Hepatocyte (in vitro differentiated cells): ENCODE measurements at regions not wholly inside any gene's neighbourhood (a gene's known extent, or its start where the extent isn't known, plus 50 kb on each side); places are given as distances from the start of the nearest gene placed in this dataset.

Source experiments
- DNase-seq: peaks from one replicate; pipeline ENCODE4 v3.0.0-alpha.2; 2016; ENCODE audit warnings: low spot score
- H2AFZ ChIP-seq: fragments of 200-600 bp; sonication (generic); 2 replicates; pipeline ENCODE4 v1.6.0; 2016; ENCODE audit warnings: antibody characterized with exemption, mild to moderate bottlenecking
- H3K27ac ChIP-seq: fragments of 200-600 bp; sonication (generic); 2 replicates; pipeline ENCODE4 v1.5.1; 2016; ENCODE audit warnings: mild to moderate bottlenecking
- H3K27me3 ChIP-seq: fragments of 200-600 bp; sonication (generic); 2 replicates; pipeline ENCODE4 v1.6.1; 2016
- H3K36me3 ChIP-seq: fragments of 200-600 bp; sonication (generic); replicated peaks from 2 replicates; pipeline ENCODE4 v1.5.1; 2016; ENCODE audit warnings: low read depth; ENCODE audit not compliant: insufficient read depth
- H3K4me1 ChIP-seq: fragments of 200-600 bp; sonication (generic); 2 replicates; pipeline ENCODE4 v1.5.1; 2016; ENCODE audit warnings: mild to moderate bottlenecking, moderate library complexity; ENCODE audit not compliant: insufficient read depth
- H3K4me2 ChIP-seq: fragments of 200-600 bp; sonication (generic); 2 replicates; pipeline ENCODE4 v1.6.0; 2016
- H3K4me3 ChIP-seq: fragments of 200-600 bp; sonication (generic); 2 replicates; pipeline ENCODE4 v1.5.1; 2016; ENCODE audit warnings: mild to moderate bottlenecking
- H3K79me2 ChIP-seq: fragments of 200-600 bp; sonication (generic); 2 replicates; pipeline ENCODE4 v1.6.0; 2017; ENCODE audit warnings: mild to moderate bottlenecking
- H3K9me2 ChIP-seq: fragments of 200-600 bp; sonication (generic); replicated peaks from 2 replicates; pipeline ENCODE4 v1.6.0; 2017; ENCODE audit warnings: mild to moderate bottlenecking; ENCODE audit not compliant: insufficient read depth
- H3K9me3 ChIP-seq: fragments of 200-600 bp; sonication (generic); 2 replicates; pipeline ENCODE4 v1.5.1; 2016; ENCODE audit warnings: low read depth, mild to moderate bottlenecking
- H4K20me1 ChIP-seq: fragments of 200-600 bp; sonication (generic); 2 replicates; pipeline ENCODE4 v1.6.0; 2016; ENCODE audit warnings: mild to moderate bottlenecking; ENCODE audit not compliant: insufficient read depth, poor library complexity, severe bottlenecking
- CTCF ChIP-seq: fragments of 200-600 bp; sonication (generic); IDR thresholded peaks from 2 replicates; pipeline ENCODE4 v1.5.1; 2016; ENCODE audit warnings: antibody characterized with exemption, mild to moderate bottlenecking; ENCODE audit not compliant: poor library complexity
- EZH2 ChIP-seq: fragments of 200-600 bp; sonication (generic); IDR thresholded peaks from 2 replicates; pipeline ENCODE4 v1.6.1; 2016; ENCODE audit warnings: antibody characterized with exemption, mild to moderate bottlenecking, borderline replicate concordance
- EZH2phosphoT487 ChIP-seq: fragments of 200-600 bp; sonication (generic); IDR thresholded peaks from one replicate; pipeline ENCODE4 v1.6.1; 2018; ENCODE audit warnings: antibody characterized with exemption, mild to moderate bottlenecking, low read depth, moderate library complexity; ENCODE audit not compliant: unreplicated experiment, severe bottlenecking
- WGBS: methylation state at CpG from one replicate; pipeline ENCODE4 v1.1.6; 2016; ENCODE audit warnings: low lambda C conversion rate; ENCODE audit errors: missing lambda C conversion rate; 5-methylcytosine and 5-hydroxymethylcytosine counted together

DNA sequence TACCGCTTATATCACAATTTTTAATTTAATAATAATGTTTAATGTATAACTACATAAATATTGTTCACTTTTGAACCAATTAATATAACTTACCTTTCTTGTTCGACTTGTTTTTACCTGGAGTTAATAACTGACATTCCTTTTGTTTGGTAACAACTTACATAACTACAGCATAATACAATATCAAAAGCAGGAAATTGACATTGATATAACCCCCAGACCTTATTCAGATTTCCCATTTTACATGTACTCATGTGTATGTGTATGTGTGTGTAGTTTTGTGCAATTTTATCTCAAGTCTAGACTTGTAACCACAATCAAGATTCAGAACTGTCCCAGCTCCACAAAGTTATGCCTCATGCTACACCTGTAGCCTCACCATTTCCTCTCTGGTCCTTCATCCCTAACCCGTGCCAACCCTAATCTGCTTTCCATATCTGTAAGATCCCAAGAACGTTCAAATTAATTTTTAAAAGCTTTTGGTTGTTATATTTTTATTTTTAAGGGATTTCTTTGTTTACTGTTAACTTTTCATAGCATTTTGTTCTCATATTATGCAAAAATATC lies 190.6 kb downstream of the MANEA start:
- Histone ChIP-seq H3K79me2 (no peaks in the 10 kb centered on the region), H4K20me1 (no peaks in the 10 kb centered on the region), H3K4me3 (no peak overlapping the region), H3K9me2 (no peaks in the 10 kb centered on the region), H3K27me3 (no peaks in the 10 kb centered on the region), H3K36me3 (no peaks in the 10 kb centered on the region), H2AFZ (no peak overlapping the region), H3K9me3 (no peaks in the 10 kb centered on the region), H3K27ac (no peak overlapping the region), H3K4me2 (no peak overlapping the region), H3K4me1 (no peaks in the 10 kb centered on the region)
- no peak for DNase-seq
- TF ChIP-seq EZH2 (no peak), EZH2phosphoT487 (no peak), CTCF (no peak)
- WGBS, result 74% methylated on average over 4 of the region's 4 CpGs

DNA sequence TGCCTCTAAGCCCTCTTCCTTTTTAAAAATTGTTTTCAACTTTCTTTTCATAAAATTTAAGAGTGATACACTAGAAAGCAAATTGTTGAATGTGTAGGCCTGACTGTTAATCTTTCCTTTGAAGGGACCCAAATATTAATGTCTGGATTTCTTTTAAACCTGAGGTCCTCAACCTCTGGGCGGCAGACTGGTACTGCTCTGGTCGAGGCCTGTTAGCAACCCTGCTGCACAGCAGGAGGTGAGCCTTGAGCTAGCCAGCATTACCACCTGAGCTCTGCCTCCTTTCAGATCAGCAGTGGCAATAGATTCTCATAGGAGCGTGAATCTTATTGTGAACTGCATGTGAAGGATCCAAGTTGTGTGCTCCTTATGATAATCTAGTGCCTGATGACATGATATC lies 191.2 kb downstream of the MANEA start:
- Histone ChIP-seq H3K36me3 (no peaks in the 10 kb centered on the region), H4K20me1 (no peaks in the 10 kb centered on the region), H3K4me1 (no peaks in the 10 kb centered on the region), H3K9me2 (no peaks in the 10 kb centered on the region), H3K4me2 (no peak overlapping the region), H3K27ac (no peak overlapping the region), H3K79me2 (no peaks in the 10 kb centered on the region), H3K9me3 (no peaks in the 10 kb centered on the region), H2AFZ (no peak overlapping the region), H3K27me3 (no peaks in the 10 kb centered on the region), H3K4me3 (no peak overlapping the region)
- DNase-seq, result peak; percentile 6
- TF ChIP-seq EZH2 (no peak), EZH2phosphoT487 (no peak), CTCF (no peak)
- WGBS, result 48% methylated on average over 3 of the region's 3 CpGs

- Histone ChIP-seq H3K4me2 (no peak overlapping the region), H3K36me3 (no peaks in the 10 kb centered on the region), H3K27ac (no peak overlapping the region), H3K79me2 (no peaks in the 10 kb centered on the region), H3K27me3 (no peaks in the 10 kb centered on the region), H4K20me1 (no peaks in the 10 kb centered on the region), H2AFZ (no peak overlapping the region), H3K9me2 (no peaks in the 10 kb centered on the region), H3K4me3 (no peak overlapping the region), H3K4me1 (no peaks in the 10 kb centered on the region), H3K9me3 (no peaks in the 10 kb centered on the region)
- no peak for TF ChIP-seq EZH2phosphoT487
- TF ChIP-seq CTCF, result no peak
- no peak for TF ChIP-seq EZH2
- DNase-seq, result no peak
- 94% methylated on average over 2 of the region's 2 CpGs for WGBS
These were observed 200.0 kb downstream of the MANEA start for GRCh38 chr6:95777338-95777737.

GRCh38 chr6:95780037-95780436 lies 202.7 kb downstream of the MANEA start:
- H3K9me3 ChIP-seq, result no peaks in the 10 kb centered on the region
- H3K79me2 ChIP-seq, result no peaks in the 10 kb centered on the region
- H3K36me3 ChIP-seq, result no peaks in the 10 kb centered on the region
- H3K4me1 ChIP-seq, result no peaks in the 10 kb centered on the region
- no peaks in the 10 kb centered on the region for H3K27me3 ChIP-seq
- no peaks in the 10 kb centered on the region for H4K20me1 ChIP-seq
- no peaks in the 10 kb centered on the region for H3K9me2 ChIP-seq
- 38% methylated on average over 1 of the region's 1 CpG for WGBS
- no peak overlapping the region for H3K4me3 ChIP-seq
- TF ChIP-seq EZH2 (no peak), EZH2phosphoT487 (no peak), CTCF (no peak)
- no peak overlapping the region for H3K4me2 ChIP-seq
- no peak overlapping the region for H3K27ac ChIP-seq
- no peak overlapping the region for H2AFZ ChIP-seq
- DNase-seq, result no peak
